ENCODE measurements at regions not wholly inside any gene's neighbourhood (a gene's known extent, or its start where the extent isn't known, plus 50 kb on each side); places are given as distances from the start of the nearest gene placed in this dataset.

DNA sequence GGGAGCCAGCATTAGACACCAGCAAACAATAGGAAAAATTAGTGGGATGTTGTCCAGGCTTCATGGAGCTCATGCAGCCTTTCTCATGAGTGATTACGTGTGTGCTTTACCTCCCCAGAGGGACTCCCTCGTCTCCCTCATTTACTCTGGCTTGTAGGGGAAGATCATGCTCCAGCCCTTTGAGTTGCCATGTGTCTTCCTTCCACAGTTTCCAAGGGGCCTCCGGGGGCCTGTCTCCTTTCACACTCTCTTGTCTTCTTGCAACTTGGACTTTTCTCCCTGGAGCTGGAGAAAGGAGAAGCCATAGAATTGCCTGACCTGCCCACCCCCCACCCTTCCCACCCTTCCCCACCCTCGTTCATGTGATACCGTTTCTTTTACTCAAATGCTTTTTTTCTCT lies 98.7 kb downstream of the FAM43A start:
- TF ChIP-seq, protein P1, sequence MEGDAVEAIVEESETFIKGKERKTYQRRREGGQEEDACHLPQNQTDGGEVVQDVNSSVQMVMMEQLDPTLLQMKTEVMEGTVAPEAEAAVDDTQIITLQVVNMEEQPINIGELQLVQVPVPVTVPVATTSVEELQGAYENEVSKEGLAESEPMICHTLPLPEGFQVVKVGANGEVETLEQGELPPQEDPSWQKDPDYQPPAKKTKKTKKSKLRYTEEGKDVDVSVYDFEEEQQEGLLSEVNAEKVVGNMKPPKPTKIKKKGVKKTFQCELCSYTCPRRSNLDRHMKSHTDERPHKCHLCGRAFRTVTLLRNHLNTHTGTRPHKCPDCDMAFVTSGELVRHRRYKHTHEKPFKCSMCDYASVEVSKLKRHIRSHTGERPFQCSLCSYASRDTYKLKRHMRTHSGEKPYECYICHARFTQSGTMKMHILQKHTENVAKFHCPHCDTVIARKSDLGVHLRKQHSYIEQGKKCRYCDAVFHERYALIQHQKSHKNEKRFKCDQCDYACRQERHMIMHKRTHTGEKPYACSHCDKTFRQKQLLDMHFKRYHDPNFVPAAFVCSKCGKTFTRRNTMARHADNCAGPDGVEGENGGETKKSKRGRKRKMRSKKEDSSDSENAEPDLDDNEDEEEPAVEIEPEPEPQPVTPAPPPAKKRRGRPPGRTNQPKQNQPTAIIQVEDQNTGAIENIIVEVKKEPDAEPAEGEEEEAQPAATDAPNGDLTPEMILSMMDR (IDR thresholded peaks at IDR 0.05; ENCODE audit: low read length), result no peak
- TF ChIP-seq EZH2 (optimal IDR thresholded peaks at IDR 0.05; ENCODE audit: low read depth, low read length), result no peak

Data from MM.1S (cell line).